ENCODE measurements at regions not wholly inside any gene's neighbourhood (a gene's known extent, or its start where the extent isn't known, plus 50 kb on each side); places are given as distances from the start of the nearest gene placed in this dataset.

- no peaks in the 10 kb centered on the region for H3K4me1 ChIP-seq (ENCODE audit: insufficient read depth, low read length)
- H3K27me3 ChIP-seq (ENCODE audit: insufficient read depth, low read length), result no peaks in the 10 kb centered on the region
- no peak overlapping the region for H3K4me3 ChIP-seq (ENCODE audit: low read length in 2 of 2)
- no peaks in the 10 kb centered on the region for H3K9me3 Mint-ChIP-seq
- H3K27ac Mint-ChIP-seq, result no peak overlapping the region
- peaks cover 3 to 5% of the 10 kb centered on the region in 2 donors for H3K27me3 Mint-ChIP-seq
- no peak for DNase-seq
- CTCF ChIA-PET (ENCODE audit: partially characterized antibody), result interaction anchor here (2.1 kb wide), 1 partner anchor 81 kb away, joined by 7 read pairs; no protein-coding TSS in a partner anchor
- no peaks in the 10 kb centered on the region for H3K4me1 Mint-ChIP-seq
- H3K4me3 Mint-ChIP-seq, result no peak overlapping the region
- intact Hi-C loops (cut with micrococcal nuclease), result no loop called here
- no peaks in the 10 kb centered on the region for H3K36me3 ChIP-seq (ENCODE audit: insufficient read depth, low read length)
- no peaks in the 10 kb centered on the region for H3K36me3 Mint-ChIP-seq
- POLR2A ChIA-PET (ENCODE audit: partially characterized antibody), result no interaction called here
- no peak overlapping the region for H3K27ac ChIP-seq (ENCODE audit: low read depth, low read length)
- no peaks in the 10 kb centered on the region for H3K9me3 ChIP-seq (ENCODE audit: control insufficient read depth in 1 of 2, low read length in 2 of 2)
Observed at GRCh38 chr4:147015491-147015890, 69.8 kb upstream of the TTC29 start.

GRCh38 chr4:147017081-147017480 is 71.4 kb upstream of the TTC29 start:
- Histone ChIP-seq H3K9me3 (ENCODE audit: control insufficient read depth in 1 of 2, low read length in 2 of 2) (no peaks in the 10 kb centered on the region), H3K36me3 (ENCODE audit: insufficient read depth, low read length) (no peaks in the 10 kb centered on the region), H3K4me1 (ENCODE audit: insufficient read depth, low read length) (no peaks in the 10 kb centered on the region), H3K4me3 (ENCODE audit: low read length in 2 of 2) (no peak overlapping the region), H3K27me3 (ENCODE audit: insufficient read depth, low read length) (no peaks in the 10 kb centered on the region), H3K27ac (ENCODE audit: low read depth, low read length) (no peak overlapping the region)
- intact Hi-C loops (cut with micrococcal nuclease), result no loop called here
- Mint-ChIP-seq H3K27me3 (peaks cover 3 to 5% of the 10 kb centered on the region in 2 donors), H3K27ac (no peak overlapping the region), H3K9me3 (no peaks in the 10 kb centered on the region), H3K4me1 (no peaks in the 10 kb centered on the region), H3K36me3 (no peaks in the 10 kb centered on the region), H3K4me3 (no peak overlapping the region)
- POLR2A ChIA-PET (ENCODE audit: partially characterized antibody), result no interaction called here
- CTCF ChIA-PET (ENCODE audit: partially characterized antibody), result interaction anchor here (0.8 to 6.0 kb wide), 4 partner anchors 8 to 83 kb away, joined by 3 to 65 read pairs (median 12); no protein-coding TSS in a partner anchor
- no peak for DNase-seq

- peak in 4 of 5 donors; percentile 31 to 42 (median 38) for DNase-seq
- Mint-ChIP-seq H3K27me3 (peaks cover 5 to 6% of the 10 kb centered on the region in 2 donors), H3K27ac (no peak overlapping the region), H3K4me1 (no peaks in the 10 kb centered on the region), H3K36me3 (no peaks in the 10 kb centered on the region), H3K4me3 (no peak overlapping the region), H3K9me3 (no peaks in the 10 kb centered on the region)
- no peak overlapping the region for H3K27ac ChIP-seq (ENCODE audit: low read depth, low read length)
- H3K27me3 ChIP-seq (ENCODE audit: insufficient read depth, low read length), result no peaks in the 10 kb centered on the region
- H3K4me1 ChIP-seq (ENCODE audit: insufficient read depth, low read length), result no peaks in the 10 kb centered on the region
- intact Hi-C loops (cut with micrococcal nuclease), result loop anchor here (1.0 kb wide), 1 partner anchor 78 kb away; no protein-coding TSS in a partner anchor
- no peak overlapping the region for H3K4me3 ChIP-seq (ENCODE audit: low read length in 2 of 2)
- H3K36me3 ChIP-seq (ENCODE audit: insufficient read depth, low read length), result no peaks in the 10 kb centered on the region
- ChIA-PET POLR2A (ENCODE audit: partially characterized antibody) (no interaction called here), CTCF (ENCODE audit: partially characterized antibody) (interaction anchor here (1.1 to 6.0 kb wide), 9 partner anchors 8 to 676 kb away, joined by 3 to 65 read pairs (median 4); no protein-coding TSS in a partner anchor)
- H3K9me3 ChIP-seq (ENCODE audit: control insufficient read depth in 1 of 2, low read length in 2 of 2), result no peaks in the 10 kb centered on the region
Observed at GRCh38 chr4:147019091-147019490, 73.4 kb upstream of the TTC29 start.

- Histone ChIP-seq H3K36me3 (ENCODE audit: insufficient read depth, low read length) (no peaks in the 10 kb centered on the region), H3K27me3 (ENCODE audit: insufficient read depth, low read length) (no peaks in the 10 kb centered on the region), H3K4me3 (ENCODE audit: low read length in 2 of 2) (no peak overlapping the region), H3K4me1 (ENCODE audit: insufficient read depth, low read length) (no peaks in the 10 kb centered on the region), H3K9me3 (ENCODE audit: control insufficient read depth in 1 of 2, low read length in 2 of 2) (no peaks in the 10 kb centered on the region), H3K27ac (ENCODE audit: low read depth, low read length) (no peak overlapping the region)
- Mint-ChIP-seq H3K27ac (no peak overlapping the region), H3K4me1 (no peaks in the 10 kb centered on the region), H3K27me3 (peaks cover 0 to 6% of the 10 kb centered on the region in 2 donors), H3K9me3 (no peaks in the 10 kb centered on the region), H3K36me3 (no peaks in the 10 kb centered on the region), H3K4me3 (no peak overlapping the region)
- CTCF ChIA-PET (ENCODE audit: partially characterized antibody), result interaction anchor here (1.6 to 6.0 kb wide), 2 partner anchors 74 to 76 kb away, joined by 5 to 65 read pairs; no protein-coding TSS in a partner anchor
- DNase-seq, result no peak
- intact Hi-C loops (cut with micrococcal nuclease), result no loop called here
- POLR2A ChIA-PET (ENCODE audit: partially characterized antibody), result no interaction called here
Observed at GRCh38 chr4:147020456-147020855, 74.8 kb upstream of the TTC29 start.

GRCh38 chr4:147025042-147025441 is 79.4 kb upstream of the TTC29 start:
- Histone ChIP-seq H3K4me1 (ENCODE audit: insufficient read depth, low read length) (no peaks in the 10 kb centered on the region), H3K4me3 (ENCODE audit: low read length in 2 of 2) (no peak overlapping the region), H3K27me3 (ENCODE audit: insufficient read depth, low read length) (no peaks in the 10 kb centered on the region), H3K27ac (ENCODE audit: low read depth, low read length) (no peak overlapping the region), H3K36me3 (ENCODE audit: insufficient read depth, low read length) (no peaks in the 10 kb centered on the region), H3K9me3 (ENCODE audit: control insufficient read depth in 1 of 2, low read length in 2 of 2) (no peaks in the 10 kb centered on the region)
- H3K27ac Mint-ChIP-seq, result no peak overlapping the region
- no peak for DNase-seq
- ChIA-PET CTCF (ENCODE audit: partially characterized antibody) (interaction anchor here (1.2 to 1.5 kb wide), 2 partner anchors 72 to 74 kb away, joined by 4 to 6 read pairs; no protein-coding TSS in a partner anchor), POLR2A (ENCODE audit: partially characterized antibody) (no interaction called here)
- H3K4me1 Mint-ChIP-seq, result no peaks in the 10 kb centered on the region
- no peaks in the 10 kb centered on the region for H3K9me3 Mint-ChIP-seq
- H3K4me3 Mint-ChIP-seq, result no peak overlapping the region
- H3K27me3 Mint-ChIP-seq, result peaks cover 1 to 3% of the 10 kb centered on the region in 2 donors
- no peaks in the 10 kb centered on the region for H3K36me3 Mint-ChIP-seq
- intact Hi-C loops (cut with micrococcal nuclease), result no loop called here

- no peaks in the 10 kb centered on the region for H3K36me3 Mint-ChIP-seq
- H3K9me3 Mint-ChIP-seq, result no peaks in the 10 kb centered on the region
- intact Hi-C loops (cut with micrococcal nuclease), result no loop called here
- no peak for DNase-seq
- no peaks in the 10 kb centered on the region for H3K36me3 ChIP-seq (ENCODE audit: insufficient read depth, low read length)
- no peak overlapping the region for H3K27ac ChIP-seq (ENCODE audit: low read depth, low read length)
- ChIA-PET POLR2A (ENCODE audit: partially characterized antibody) (no interaction called here), CTCF (ENCODE audit: partially characterized antibody) (interaction anchor here (1.6 kb wide), 1 partner anchor 68 kb away, joined by 4 read pairs; no protein-coding TSS in a partner anchor)
- no peaks in the 10 kb centered on the region for H3K9me3 ChIP-seq (ENCODE audit: control insufficient read depth in 1 of 2, low read length in 2 of 2)
- H3K4me3 ChIP-seq (ENCODE audit: low read length in 2 of 2), result no peak overlapping the region
- no peaks in the 10 kb centered on the region for H3K4me1 ChIP-seq (ENCODE audit: insufficient read depth, low read length)
- H3K27ac Mint-ChIP-seq, result no peak overlapping the region
- H3K27me3 ChIP-seq (ENCODE audit: insufficient read depth, low read length), result no peaks in the 10 kb centered on the region
- peaks cover 1 to 4% of the 10 kb centered on the region in 2 donors for H3K27me3 Mint-ChIP-seq
- no peaks in the 10 kb centered on the region for H3K4me1 Mint-ChIP-seq
- H3K4me3 Mint-ChIP-seq, result no peak overlapping the region
Observed at GRCh38 chr4:147029296-147029695, 83.6 kb upstream of the TTC29 start.

- H3K4me1 ChIP-seq (ENCODE audit: insufficient read depth, low read length), result no peaks in the 10 kb centered on the region
- H3K9me3 ChIP-seq (ENCODE audit: control insufficient read depth in 1 of 2, low read length in 2 of 2), result no peaks in the 10 kb centered on the region
- intact Hi-C loops (cut with micrococcal nuclease), result no loop called here
- H3K36me3 ChIP-seq (ENCODE audit: insufficient read depth, low read length), result no peaks in the 10 kb centered on the region
- no peak overlapping the region for H3K27ac ChIP-seq (ENCODE audit: low read depth, low read length)
- Mint-ChIP-seq H3K9me3 (peaks cover 0 to 2% (median 0%) of the 10 kb centered on the region in 8 donors), H3K36me3 (no peaks in the 10 kb centered on the region), H3K4me3 (no peak overlapping the region), H3K27ac (no peak overlapping the region), H3K27me3 (peaks cover 17 to 18% of the 10 kb centered on the region in 2 donors), H3K4me1 (no peaks in the 10 kb centered on the region)
- CTCF ChIA-PET (ENCODE audit: partially characterized antibody), result interaction anchor here (0.9 kb wide), 1 partner anchor 63 kb away, joined by 3 read pairs; no protein-coding TSS in a partner anchor
- DNase-seq, result no peak
- POLR2A ChIA-PET (ENCODE audit: partially characterized antibody), result no interaction called here
- H3K4me3 ChIP-seq (ENCODE audit: low read length in 2 of 2), result no peak overlapping the region
- no peaks in the 10 kb centered on the region for H3K27me3 ChIP-seq (ENCODE audit: insufficient read depth, low read length)
Observed at GRCh38 chr4:147034372-147034771, 88.7 kb upstream of the TTC29 start.
